ENCODE measurements at regions not wholly inside any gene's neighbourhood (a gene's known extent, or its start where the extent isn't known, plus 50 kb on each side); places are given as distances from the start of the nearest gene placed in this dataset.

DNA sequence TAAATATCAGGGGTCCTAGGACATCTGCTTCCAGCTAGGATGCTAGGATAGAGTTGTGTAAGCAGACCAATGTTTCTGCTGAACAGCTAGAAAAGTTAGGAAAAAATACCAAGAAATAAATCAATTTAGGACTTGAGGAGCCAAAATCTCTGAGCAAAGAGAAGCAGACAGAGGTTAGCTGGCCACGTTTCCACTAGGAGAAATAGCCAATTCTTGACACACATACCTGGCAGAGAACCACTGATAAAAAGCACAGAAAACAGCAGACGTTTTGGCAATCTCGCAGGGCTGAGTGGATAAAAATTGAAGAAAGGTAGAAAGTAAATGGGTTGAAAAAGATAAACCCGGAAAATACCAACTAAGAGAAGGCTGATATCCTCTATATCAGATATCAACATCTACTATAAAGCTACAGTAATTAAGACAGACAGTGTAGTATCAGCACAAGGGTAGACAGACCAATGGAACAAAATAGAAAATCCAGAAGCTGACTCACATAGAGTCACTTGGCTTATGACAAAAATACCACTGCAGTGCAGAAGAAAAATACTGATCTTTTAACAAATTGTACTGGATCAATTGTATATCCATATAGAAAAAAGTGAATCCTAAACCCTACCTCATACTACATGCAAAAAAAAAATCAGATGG lies 306.1 kb upstream of the KLHL29 start:
- DNase-seq: no peak

DNA sequence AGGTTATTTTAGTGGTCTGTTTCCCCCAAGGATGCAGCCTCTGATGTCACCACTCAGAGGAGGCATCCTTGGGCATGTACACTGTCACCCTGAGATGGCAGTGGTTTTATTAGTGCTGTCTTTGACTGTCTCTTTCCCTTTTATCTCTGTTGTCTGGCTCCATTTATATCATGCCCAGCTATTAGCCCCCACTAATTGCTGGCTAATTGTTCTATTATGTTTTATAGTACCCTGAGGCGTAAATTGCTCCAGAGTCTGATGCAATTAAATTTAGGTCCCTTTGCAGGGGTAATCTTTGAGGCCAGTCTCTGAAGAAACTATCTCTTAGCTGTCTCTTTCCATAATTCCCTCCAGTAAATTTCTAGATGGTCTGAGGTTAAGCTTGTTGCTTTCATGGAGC lies 301.0 kb upstream of the KLHL29 start:
- DNase-seq: no peak

DNA sequence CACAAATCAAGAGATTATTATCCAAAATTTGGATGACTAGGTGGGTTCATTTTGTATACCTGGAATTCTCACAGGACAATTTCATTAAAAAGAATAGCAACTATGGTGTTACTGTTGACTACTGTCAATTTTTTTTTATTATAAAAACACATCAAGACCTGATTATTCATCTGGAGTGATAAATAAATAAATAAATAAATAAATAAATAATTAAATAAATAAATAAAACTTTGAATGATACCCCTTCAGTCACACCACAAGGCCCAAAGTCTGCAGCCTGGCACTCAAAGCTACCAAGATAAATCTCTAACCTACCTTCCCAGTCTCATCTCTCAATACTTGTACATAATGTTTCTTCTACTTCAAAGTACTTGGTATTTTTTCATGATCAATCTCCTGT lies 294.0 kb upstream of the KLHL29 start:
- no peak for DNase-seq

DNA sequence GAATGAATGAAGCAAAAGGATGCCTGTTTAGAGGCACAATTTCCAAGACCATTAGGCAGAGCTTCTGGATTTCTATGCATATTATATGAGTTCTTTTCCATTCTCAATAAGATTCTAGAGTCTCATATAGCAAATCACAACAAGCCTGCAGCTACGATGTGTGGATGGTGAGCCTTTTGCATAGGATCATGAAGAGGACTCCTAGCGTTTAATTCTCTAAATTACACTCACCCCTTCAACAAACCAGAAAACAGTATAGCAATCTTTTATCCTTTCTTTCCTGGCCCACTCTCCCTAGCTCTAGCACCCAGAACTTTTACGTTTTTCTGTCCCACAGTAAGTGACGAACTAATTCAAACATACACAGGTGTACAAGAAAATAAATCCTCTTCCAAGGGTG lies 293.1 kb upstream of the KLHL29 start:
- no peak for DNase-seq

DNA sequence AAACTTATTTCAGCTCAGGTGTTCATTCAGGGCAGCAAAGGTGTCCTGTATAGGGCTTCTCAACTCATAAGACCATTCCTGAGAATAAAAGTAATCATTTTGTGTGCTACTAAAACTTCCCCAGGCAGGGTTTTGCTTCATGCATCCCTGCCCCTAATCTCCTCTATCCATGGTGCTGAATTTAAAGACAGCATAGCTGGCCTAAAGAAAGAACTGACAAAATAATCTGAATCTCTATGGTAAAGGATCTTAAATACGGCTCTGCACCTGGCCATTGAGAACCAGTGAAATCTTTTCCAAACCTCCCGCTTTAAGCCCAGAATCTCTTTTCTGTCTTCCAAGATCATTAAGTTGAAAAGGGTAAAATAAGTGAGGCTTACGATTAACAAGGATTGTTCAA lies 292.1 kb upstream of the KLHL29 start:
- DNase-seq: no peak

DNA sequence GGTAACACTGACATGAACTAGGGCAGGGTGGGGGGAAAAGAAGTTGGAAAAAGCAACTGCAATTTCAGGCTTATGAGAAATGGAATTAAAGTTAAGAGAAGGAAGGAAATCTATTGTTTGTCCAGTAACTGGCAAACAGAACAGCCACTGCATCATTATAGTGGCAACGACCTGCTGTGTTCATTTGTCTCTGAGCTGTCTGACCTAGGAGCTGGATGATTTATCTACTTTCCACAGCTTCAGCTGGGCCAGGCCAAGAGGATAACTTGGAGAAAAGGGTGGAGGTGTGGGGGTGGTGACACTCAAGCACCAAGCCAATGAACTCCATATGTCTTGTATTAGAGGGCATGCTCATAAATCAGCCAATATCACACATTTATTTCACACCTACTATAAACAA lies 291.5 kb upstream of the KLHL29 start:
- DNase-seq: no peak

DNA sequence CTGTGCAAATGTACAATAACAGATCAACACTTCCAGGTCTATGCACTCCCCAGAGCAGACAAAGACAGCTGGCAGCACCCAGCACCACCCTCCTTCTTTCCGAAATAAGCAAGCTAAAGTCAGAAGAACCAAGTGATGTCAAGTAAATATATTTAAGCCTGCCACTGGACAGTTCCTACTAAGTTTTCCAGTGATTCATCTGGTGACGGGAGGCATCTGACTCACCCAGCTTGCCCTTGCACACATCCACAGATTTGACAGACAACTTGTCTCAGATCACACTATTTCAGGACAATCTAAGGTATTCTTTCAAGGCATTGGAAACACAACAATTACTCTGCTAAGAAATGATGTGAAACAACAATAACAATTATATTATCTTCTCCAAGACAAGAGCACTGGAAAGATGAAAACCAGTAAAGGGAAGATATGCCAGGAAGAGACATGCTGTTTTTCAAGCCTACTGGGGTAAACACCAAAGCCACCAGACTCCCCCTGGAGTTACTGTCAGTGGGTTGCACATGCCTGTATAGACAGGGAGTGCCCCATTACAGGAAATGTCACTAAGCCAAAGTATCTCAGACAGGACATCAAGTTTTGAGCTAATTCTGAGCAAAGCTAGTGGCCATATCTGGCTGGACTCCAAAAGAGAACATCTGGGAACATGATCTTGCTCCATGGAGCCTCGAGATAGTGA lies 287.9 kb upstream of the KLHL29 start:
- no peak for DNase-seq

DNA sequence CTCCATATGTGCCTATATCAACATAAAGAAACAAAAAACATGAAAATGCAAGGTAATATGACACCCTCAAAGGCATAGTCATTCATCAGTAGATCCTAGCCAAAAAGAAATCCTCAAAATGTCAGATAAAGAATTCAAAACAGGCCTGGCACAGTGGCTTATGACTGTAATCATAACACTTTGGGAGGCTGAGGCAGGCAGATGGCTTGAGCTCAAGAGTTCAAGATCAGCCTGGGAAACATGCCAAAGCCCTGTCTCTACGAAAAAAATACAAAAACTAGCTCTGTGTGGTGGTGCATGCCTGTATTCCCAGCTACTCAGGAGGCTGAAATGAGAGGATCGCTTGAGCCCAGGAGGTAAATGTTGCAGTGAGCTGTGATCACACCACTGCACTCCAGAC lies 284.6 kb upstream of the KLHL29 start:
- DNase-seq: no peak

DNA sequence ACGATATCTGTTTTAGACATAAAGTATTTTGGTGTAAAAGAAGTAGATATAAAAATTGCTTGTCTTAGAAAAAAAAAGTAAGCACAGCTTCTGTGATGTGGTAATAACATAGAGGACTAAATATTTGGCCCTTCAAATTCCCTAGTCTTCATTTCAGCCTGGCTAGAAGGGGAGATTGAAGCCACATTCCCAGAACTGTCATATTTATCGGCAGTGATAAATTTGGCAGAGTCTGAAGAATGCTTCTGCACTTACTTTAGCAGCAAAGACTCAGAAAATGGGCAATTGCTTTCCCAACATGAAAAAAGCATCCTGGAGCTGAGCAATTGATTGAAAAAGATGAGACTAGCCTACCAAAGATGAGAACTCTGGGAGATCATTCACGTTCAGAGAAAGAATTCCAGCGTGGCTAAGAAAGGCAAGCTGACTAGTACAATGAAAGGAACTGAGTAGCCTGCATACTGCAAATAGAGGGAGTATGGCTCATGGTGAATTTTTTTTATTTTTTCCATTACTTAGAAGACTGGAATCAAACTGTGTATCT lies 278.7 kb upstream of the KLHL29 start:
- DNase-seq: no peak

DNA sequence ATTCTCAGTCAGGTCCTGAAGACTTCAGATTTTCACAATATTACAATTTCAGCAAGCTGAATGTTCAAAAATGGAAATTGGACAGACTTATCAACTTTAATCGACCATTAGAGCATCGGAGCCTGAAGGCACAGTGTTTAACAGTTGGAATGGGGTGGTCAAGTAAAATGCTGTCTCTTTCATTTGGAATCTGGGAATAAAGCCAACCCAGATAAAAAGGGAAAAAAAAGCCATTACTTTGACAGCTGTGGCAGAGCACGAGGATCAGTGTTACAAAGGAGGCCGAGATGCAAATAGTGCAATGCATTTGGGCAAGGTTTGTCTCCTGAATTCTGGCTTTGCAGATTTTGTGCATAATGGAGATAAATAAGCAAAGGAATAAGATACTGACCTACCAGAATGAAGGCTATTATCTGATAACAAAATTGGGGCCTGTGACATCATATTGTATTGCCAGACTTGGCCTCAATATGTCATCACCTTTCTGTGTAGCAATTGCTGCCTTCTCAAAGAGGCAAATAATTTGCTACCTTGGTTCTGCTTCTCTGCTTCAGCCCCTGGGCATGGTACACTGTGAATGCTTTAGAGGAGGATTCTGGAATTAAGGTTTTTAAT lies 277.5 kb upstream of the KLHL29 start:
- no peak for DNase-seq

DNA sequence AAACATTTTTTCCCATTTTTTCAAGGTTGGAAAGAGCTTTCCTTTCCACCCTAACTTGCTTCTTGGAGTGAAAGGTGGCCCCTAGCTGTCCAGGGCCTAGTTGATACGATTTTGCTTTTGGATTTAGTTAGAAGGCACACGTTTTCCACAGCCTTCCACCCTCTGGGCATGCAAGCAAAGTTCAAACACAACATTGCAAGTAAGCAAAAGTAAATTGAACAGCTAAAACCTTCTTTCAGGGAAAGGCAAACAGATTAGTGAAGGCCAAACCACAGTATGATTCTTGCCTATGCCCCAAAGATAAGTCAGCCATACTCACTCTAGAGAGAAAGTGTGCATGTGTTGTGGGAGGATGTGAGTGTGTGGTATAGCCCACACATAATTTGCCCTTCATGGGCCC lies 273.7 kb upstream of the KLHL29 start:
- DNase-seq: no peak

DNA sequence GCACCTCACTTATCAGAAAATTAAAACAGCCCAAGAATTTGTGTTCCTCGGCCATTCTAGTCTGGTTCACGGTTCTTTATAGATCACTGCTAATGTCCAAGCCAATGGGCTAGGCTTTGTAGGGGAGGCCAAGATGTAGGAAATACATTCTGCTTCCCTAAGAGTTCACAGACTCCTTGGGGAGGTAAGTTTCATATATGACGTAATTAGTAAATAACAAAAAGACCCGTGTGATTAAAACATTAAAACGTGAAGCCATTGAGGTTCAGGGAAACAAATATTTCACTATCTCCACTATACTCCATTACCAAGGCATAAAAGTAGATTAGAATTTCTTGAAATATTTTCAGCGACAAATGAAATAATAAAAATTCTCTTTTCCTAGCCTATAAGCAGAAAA lies 272.5 kb upstream of the KLHL29 start:
- no peak for DNase-seq

DNA sequence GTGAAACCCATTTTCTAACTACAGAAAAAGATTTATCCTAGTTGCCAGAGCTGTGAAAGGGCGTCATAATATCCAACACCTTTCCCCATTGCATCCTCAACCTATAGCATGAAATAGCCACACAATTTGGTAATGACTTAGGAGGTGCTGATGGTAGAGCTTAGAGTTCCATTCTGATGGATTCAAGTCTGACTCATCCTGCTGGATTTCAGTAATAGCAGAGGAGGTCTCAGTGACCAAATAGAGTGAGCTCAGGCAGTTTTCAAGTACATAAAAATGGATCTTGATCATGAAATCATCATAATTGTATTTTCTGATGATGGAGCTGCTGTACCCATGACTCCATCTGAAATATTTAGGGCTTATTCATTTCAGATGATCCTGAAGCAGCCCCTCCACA lies 270.7 kb upstream of the KLHL29 start:
- no peak for DNase-seq

DNA sequence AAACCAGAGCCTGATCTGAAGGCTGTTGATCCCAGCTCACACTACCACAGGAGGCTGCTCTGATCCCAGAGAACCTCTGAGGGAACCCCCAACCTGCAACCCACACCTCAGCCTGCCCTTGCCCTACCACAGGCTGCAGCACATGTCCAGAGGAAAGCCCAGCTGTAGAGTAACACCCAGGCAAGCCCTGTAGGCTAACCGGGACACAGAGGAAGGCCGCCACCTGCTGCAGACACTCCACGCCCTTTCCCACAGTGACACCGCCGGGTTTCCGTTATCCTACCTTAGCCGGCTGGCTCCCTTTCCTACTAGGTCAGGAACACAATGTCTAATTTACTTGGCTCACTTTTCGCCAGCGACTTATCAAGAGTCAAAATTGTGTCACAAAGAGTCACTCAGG lies 266.7 kb upstream of the KLHL29 start:
- DNase-seq: no peak

DNA sequence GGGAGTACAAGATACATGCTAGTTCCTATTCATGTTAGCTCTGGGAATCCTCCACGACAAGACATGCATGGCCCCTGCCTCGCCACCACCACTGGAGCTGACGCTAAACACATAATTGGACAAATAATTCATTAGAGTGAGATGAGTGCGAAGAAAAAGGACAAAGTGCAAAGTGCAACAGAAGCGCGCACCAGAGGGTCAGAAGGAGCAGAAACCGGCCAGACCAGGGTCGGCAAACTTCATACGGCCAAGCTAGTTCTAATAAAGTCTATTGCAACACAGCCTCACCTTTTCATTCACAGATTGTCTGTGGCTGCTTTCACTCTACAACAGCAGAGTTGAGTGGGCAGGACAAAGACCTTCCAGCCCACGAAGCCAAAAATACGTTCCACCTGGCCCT lies 266.1 kb upstream of the KLHL29 start:
- DNase-seq: no peak

DNA sequence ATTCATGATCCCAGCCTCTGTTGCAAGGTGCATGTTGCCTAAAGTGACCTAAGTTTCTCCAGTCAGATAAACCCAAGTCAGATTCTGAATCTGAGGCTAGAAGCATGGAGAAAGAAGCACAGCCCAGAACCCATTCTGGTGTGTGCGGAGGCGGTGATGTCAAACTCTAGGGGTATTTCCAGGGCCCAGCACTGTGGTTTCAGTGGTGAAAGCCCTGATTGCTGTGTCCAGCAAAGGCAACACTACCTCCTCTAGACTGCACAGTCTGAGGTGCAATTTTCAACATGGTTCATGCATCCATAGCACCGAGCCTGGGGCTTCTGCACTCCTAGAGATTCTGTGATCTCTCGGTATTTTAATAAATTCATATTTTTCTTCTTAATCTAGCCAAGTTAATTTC lies 264.8 kb upstream of the KLHL29 start:
- no peak for DNase-seq

DNA sequence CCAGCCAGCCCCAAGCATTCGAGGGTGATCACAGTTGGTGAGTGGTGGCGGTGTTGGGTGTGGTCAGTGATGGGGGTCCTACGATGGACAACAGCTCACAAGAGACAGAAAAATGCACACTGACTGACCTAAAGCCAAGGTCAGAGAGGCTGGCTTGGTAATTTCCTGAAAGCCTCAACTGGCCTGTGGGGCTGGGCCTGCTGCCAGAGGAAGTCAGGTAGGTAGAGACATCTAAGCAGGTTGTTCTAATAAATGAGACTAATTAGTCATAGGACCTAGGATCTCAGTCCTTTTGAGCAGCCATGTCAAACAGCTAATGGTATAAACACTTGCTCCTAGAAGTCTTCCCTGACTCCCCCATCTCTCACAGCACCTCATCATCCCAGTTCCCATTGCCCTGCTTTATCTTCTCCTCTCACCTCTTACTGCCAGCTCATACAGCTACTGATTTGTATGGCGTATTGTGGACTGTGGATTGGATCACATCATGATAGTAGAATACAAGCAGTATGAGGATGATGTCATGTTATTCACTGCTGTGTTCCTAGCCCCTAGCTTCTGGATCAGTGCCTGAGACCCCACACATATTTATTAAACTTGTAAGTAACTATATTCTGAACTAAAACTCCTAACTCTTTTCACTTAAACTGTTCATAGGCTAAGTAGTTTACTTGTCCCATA lies 262.9 kb upstream of the KLHL29 start:
- DNase-seq: no peak

DNA sequence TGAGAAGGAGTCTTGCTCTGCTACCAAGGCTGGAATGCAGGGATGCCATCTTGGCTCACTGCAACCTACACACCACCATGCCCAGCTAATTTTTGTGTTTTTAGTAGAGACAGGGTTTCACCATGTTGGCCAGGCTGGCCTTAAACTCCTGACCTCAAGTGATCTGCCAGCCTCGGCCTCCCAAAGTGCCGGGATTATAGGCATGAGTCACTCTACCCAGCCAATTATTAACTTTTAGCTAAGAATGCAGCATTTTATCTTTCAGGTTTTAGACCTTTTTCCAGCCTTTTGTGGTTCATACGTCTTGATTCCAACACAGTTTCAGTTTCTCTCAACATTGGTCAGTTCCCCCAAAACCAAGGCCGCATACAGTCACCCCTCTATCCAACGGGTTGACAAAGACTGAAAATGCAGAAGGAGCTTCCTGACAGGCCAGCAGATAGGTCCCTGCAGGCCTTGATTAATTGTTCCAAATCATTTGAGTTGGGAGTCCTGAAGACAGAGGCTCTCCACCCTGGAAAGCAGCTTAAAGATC lies 262.2 kb upstream of the KLHL29 start:
- no peak for DNase-seq

DNA sequence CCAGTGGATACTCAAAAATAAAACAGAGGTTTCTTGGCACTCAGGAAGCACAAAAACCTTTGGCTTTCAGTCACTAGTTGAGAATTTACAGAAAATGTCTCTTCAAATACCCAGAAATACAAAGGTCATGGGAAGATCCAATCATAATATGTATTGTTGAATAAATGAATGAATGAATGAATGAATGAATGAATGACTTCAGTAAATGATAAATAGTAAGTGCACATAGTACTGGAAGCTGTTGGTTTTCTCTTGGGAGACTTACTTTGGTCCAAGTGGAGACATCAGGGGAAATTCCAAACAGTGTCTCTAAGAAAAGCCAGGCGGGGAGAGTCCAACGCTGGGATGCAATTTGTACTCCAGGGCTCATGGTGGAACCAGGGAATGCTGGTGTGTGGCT lies 261.3 kb upstream of the KLHL29 start:
- no peak for DNase-seq

DNA sequence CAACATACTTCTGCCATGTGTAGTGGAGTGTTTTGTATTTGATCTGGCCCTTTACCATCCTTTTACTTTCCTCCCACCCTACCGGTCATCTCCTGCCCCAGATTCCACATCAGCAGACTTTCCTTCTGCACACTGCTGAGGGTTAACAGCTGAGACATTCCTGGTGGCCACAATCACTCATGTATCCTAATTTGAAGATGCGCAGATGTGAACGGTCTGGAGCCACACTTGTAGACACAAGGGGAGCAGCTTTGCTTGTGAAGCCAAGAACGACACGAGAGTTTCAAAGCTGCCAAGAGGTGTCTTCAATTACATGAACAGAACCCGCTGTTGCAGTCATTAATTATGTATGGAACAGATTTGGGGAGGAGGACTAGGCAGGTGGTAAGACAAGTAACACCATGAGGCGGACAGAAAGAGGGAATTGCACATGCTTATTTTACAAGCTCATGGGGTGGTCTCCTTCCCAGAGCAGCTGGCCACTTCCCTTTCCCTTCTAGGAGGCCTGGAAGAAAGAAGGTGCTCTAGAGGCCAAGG lies 260.7 kb upstream of the KLHL29 start:
- DNase-seq: no peak

DNA sequence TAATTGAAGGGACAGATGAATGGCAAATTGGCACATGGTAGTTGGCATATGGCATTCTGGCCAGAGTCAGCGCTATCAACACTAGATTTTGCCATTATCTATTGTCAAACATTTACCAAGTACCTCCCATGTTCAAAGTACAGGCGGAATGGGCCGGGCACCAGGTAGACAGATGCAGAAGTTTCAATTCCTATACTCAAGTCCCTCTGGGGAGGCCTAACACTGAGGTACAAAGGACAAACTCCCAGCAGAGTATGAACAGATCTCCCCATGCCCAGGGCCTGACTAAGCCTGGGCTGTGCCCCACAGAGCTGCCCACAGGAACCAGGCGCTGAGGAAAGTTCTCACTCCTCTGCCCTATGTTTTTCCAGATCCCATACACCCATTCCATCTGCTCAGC lies 257.5 kb upstream of the KLHL29 start:
- DNase-seq: no peak

DNA sequence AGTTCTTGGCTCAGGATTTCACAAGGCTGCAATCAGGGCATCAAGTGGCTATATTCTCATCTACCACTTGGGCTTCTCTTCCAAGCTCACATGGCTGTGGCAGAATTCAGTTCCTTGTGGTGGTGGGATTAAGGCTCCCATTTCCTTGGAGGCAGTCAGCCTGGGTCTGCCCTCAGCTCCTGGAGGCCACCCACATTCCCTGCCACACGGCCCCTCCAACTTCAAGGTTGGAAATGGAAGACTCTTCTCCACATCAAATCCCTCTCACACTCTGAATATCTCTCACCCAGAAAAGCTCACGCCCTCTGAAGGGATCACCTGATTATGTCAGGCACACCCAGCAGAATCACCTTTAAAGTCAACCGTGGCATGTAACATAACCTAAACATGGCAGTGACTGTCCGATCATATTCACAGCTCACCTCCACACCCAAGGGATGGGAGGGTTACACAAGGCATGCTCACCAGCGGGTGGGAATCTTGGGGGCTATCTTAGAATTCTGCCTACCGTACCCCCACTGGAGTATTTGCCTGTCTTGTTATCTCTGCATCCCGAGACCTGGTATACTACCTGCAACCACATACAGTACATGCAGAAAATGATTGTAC lies 256.2 kb upstream of the KLHL29 start:
- DNase-seq: no peak

DNA sequence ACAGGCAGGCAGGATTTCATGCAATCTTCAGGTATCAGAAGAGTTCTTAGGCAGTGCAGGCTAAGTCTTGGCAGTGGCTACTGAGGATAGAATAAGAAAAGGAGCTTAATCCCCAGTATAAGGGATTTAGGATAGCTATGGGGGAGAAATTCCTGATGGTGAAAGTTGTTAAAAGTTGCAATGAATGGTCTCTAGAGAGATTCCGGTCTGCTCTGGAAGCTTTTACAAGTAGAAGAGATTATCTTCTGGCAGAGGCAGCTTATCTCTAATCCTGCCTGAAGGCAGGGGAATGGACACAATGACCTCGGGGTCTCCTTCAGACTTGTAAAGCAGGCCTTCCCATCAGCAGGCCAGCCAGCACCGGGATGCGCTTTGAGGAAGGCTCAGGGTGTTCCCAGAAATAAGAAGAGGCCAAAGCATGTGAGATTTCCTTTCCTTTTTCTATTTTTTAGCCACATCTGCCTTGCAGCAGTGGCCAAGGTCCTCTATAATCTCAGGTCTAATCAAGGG lies 253.9 kb upstream of the KLHL29 start:
- DNase-seq: no peak

Data from activated naive CD4-positive, alpha-beta T cell treated with anti-CD3 and anti-CD28 coated beads, Interleukin-2, amount 50 U/mL, for 16 hours (primary cell).